ENCODE measurements at regions not wholly inside any gene's neighbourhood (a gene's known extent, or its start where the extent isn't known, plus 50 kb on each side); places are given as distances from the start of the nearest gene placed in this dataset.
"Not testable (repeated sequence)": the region's sequence is repeated elsewhere in the genome, so short reads cannot be mapped to it uniquely, and the experiment has no call there.

GRCh38 chr3:176647987-176648386, 549.3 kb downstream of the TBL1XR1 start:
- intact Hi-C loops (cut with micrococcal nuclease): no loop called here

GRCh38 chr3:176633511-176633910, 563.8 kb downstream of the TBL1XR1 start:
- intact Hi-C loops (cut with micrococcal nuclease): no loop called here

DNA sequence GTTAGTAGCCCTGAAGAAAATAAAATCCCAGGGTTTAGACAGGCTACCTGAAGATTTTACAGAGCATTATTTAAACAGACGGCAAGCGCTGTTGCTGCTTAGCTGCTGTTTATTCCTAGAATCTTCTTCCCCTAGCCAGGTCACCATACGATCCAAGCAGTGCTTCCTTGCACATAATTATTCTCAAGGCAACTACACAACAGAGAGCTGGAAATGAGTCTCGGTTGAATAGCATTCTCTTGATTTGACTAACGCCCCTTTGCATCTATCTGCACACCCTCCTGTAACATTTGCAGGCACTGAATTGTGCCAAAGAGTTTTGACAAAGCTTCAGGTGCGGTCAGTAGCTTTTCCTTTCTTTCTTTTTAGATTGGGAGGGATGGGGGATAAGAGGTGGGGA, 564.4 kb downstream of the TBL1XR1 start:
- intact Hi-C loops (cut with micrococcal nuclease): no loop called here

DNA sequence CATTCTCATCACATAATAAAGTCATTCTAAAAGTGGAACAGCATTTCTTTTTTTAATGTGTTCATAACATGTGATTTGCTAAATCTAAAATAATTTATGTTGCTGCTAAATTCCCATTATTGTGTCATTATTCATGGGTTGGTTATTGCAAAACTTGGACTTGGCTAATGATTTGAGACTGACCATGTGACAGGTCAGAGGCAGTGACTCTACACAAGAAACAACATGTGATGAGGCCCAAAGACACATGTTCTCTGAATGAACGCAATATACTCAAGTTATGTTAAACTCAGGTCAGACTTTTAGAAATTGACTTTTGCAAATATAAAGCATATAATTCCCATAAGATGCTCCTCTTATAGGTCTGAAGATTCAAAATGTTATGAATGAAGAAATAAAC, 566.1 kb downstream of the TBL1XR1 start:
- intact Hi-C loops (cut with micrococcal nuclease): no loop called here

GRCh38 chr3:176628101-176628639, 569.1 kb downstream of the TBL1XR1 start:
- intact Hi-C loops (cut with micrococcal nuclease): no loop called here

DNA sequence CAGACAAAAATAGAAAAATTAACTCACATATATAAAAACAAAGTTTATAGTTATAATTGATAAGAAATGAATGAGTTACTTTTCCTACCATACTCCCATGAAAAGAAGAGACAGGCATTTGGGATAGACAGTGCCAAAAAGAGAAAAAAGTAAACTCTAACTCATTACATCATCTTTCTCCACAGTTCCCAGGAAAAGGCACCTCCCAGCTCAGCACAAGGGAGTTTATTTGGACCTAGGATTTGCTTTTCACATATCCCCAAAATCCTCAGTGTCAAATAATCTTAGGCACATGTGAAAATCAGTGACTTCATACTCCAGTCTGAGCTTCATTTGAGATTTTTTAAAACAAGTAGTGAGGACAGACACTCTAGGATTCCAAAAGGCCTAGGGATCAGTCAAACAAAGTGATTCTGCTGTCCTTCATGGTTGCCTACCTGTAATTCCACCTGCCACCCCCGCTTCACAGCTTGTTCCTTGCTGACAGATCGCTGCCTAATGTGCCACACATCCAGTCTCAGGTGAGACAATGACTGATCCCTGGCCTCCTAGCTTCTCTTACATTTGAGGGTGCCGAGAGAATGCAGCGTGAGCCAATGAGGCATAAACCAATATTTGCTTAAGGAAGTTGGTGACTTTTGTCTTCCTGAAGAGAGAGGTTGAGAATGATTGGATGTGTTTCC, 573.7 kb downstream of the TBL1XR1 start:
- intact Hi-C loops (cut with micrococcal nuclease): no loop called here

DNA sequence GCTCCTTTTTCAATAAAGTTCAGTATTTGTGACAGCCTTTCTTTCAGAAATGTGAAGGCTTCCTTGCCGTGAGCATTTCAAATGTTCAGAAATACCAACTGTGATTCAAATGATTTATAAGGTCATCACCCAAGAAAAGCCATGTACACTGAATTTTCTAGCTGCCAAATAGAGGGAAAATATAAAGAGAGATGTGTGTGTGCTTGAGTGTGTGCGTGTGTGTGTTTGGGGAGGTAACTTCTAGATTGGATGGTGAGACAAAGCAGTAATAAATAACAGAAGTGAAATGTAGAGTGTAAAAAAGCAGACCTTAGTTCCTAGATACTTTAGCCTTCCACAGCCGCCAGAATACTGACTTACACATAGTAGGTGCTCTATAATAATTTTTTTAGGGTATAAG, 577.4 kb downstream of the TBL1XR1 start:
- intact Hi-C loops (cut with micrococcal nuclease): no loop called here

GRCh38 chr3:176615826-176616225, 581.5 kb downstream of the TBL1XR1 start:
- intact Hi-C loops (cut with micrococcal nuclease): no loop called here

DNA sequence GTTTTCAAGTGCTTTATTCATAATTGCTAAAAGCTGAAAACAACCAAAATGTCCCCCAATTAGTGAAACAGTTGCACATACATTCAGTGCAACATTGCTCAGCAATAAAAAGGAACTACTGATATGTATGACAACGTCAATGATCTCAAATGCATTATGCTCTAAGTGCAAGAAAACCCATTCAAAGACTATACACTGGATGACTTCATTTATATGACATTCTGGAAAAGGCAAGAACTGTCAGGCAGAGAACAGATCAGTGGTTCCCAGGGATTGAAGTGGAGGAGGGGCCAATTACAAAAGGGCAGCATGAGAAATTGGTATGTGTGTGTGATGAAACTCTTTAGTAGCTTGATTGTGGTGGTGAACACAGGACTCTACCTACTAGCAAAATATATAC, 585.6 kb downstream of the TBL1XR1 start:
- intact Hi-C loops (cut with micrococcal nuclease): no loop called here

- intact Hi-C loops (cut with micrococcal nuclease): no loop called here
Observed at GRCh38 chr3:176609361-176609760, 587.9 kb downstream of the TBL1XR1 start.

DNA sequence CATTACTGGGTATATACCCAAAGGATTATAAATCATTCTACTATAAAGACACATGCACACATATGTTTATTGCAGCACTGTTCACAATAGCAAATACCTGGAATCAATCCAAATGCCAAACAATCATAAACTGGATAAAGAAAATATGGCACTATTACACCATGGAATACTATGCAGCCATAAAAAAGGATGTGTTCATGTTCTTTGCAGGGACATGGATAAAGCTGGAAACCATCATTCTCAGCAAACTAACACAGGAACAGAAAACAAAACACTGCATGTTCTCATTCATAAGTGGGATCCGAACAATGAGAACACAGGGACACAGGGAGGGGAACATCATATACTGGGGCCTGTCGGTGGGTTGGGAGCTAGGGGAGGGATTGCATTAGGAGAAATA, 591.7 kb downstream of the TBL1XR1 start:
- intact Hi-C loops (cut with micrococcal nuclease): not testable (repeated sequence)

DNA sequence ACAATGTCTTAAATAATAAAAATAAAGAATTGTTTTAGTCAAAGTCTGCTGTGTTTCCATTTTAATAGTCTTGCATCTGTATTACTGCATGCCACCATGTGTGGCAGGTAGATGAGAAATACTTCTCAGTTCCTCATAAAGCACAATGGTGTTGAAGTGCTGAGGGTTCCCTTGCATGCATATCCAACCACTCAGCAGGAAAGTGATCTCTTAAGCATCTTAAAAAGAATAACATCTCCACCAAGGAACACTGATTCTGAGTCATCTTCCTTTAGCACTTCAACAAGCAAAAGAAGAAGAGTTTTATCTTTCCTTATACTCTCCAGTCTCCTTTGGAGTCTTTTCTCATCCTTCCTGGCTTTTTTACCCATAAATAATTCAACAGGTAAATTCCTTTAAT, 602.0 kb downstream of the TBL1XR1 start:
- intact Hi-C loops (cut with micrococcal nuclease): no loop called here

DNA sequence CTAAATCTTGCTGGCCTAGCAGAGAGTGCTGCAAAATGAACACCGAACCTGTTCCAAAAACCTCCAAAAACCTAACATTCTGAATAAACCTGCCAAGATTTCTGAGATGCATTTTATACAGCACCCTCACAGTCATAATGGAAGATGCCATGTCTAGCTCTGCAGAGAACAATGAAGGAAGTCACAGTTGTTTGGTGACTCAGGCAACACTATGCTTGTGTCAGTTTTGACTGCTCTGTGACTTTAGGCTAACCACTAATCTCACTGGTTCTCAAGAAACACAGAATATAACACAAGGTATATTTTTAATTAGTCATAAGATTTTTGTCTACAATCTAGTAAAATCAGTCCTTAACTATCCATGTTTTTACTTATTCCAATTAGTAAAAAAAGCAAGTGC, 606.6 kb downstream of the TBL1XR1 start:
- intact Hi-C loops (cut with micrococcal nuclease): no loop called here

- intact Hi-C loops (cut with micrococcal nuclease): no loop called here
Observed at GRCh38 chr3:176587089-176587488, 610.2 kb downstream of the TBL1XR1 start.

GRCh38 chr3:176584413-176585176, 612.7 kb downstream of the TBL1XR1 start:
- intact Hi-C loops (cut with micrococcal nuclease): no loop called here

DNA sequence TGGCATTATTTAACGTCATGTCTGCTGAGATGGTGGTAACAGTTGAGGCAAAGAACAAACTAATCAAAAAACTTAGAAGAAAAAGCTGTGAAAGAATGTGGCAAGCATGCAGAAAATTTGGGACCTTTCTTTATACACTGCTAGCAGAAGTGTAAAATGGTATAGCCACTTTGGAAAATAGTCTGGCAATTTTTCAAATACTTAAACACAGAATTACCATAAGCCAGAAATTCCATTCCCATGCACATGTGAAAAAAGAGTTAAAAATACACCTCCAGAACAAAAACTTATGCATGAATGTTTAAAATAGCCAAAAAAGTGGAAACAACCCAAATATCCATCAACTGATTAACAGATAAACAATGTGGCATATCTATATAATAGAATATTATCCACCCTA, 613.3 kb downstream of the TBL1XR1 start:
- intact Hi-C loops (cut with micrococcal nuclease): no loop called here

GRCh38 chr3:176581589-176581988, 615.7 kb downstream of the TBL1XR1 start:
- intact Hi-C loops (cut with micrococcal nuclease): no loop called here

- intact Hi-C loops (cut with micrococcal nuclease): no loop called here
Observed at GRCh38 chr3:176579711-176580185, 617.5 kb downstream of the TBL1XR1 start.

DNA sequence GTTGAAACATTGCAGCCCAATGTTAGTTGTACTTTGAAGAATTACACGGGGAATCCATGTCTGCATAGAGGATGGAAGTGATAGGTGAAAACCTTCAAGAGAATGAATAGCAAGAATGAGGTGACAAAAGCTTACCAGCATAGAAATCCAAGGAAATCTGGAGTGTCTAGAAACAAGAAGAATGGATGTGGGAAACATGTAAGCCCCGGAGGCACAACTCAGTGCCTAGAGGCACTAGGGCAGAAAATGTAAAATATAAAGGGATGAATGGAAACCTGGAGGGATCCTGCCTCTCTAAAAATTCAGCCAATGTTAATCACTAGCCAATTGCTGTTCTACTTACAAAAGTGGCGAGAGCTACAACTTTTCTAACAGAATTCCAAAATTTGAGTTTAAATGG, 619.0 kb downstream of the TBL1XR1 start:
- intact Hi-C loops (cut with micrococcal nuclease): no loop called here

DNA sequence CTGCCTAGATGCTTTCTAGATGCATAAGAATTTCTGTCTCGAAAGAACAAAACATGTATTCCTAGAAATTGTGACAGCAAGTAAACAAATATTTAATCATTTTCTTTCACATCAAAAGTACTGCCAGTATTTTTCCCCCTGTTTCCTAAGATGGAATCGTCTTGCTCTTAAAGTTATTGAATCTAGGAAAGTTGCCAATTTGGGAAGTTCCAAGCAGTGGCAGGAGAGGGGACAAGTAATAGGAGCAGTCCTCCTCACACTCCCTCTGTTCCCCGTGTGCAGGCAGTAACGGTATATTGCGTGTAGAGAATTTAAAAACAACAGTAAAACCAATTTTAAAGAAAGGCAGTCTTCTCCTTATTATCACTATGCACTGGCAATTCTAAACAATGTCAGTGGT, 619.8 kb downstream of the TBL1XR1 start:
- intact Hi-C loops (cut with micrococcal nuclease): no loop called here

DNA sequence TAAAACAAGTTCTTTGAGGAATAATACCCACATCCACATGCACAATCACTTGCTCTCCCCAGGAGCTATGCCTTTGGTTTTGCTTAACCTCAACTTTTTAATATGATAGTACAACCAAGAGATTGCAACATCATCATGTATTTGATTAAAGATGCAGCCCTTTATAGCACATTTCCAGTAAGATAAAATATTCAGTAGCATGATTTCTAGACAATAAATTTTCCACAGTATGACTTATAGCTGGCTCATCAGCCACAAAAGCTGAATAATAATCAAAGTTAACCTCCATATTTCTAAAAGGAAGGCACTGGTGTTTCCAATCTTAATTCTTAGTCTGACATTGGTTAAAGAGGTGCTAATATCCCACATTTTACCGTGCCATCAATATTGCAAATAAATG, 622.5 kb downstream of the TBL1XR1 start:
- intact Hi-C loops (cut with micrococcal nuclease): no loop called here

- intact Hi-C loops (cut with micrococcal nuclease): no loop called here
Observed at GRCh38 chr3:176571926-176572325, 625.4 kb downstream of the TBL1XR1 start.

- intact Hi-C loops (cut with micrococcal nuclease): no loop called here
Observed at GRCh38 chr3:176570992-176571391, 626.3 kb downstream of the TBL1XR1 start.

Data from T-helper 1 cell treated with Interleukin-12 subunit alpha and Interleukin-12 subunit beta and Interleukin-4 antibody, amounts not matched to agents 30 ng/mL and 1 ng/mL, for 36 hours (primary cell).